DMS 273 (cell line): ENCODE measurements at regions not wholly inside any gene's neighbourhood (a gene's known extent, or its start where the extent isn't known, plus 50 kb on each side); places are given as distances from the start of the nearest gene placed in this dataset.
"Not testable (repeated sequence)": the region's sequence is repeated elsewhere in the genome, so short reads cannot be mapped to it uniquely, and the experiment has no call there.

Experiments
- DNase-seq: peaks from one replicate; lab custom pipeline; 2025; ENCODE audit not compliant: unreplicated experiment; lab: John Stamatoyannopoulos, UW

- DNase-seq, result not testable (repeated sequence)
Observed at GRCh38 chr4:10388146-10388545, 69.1 kb downstream of the ZNF518B start.

DNA sequence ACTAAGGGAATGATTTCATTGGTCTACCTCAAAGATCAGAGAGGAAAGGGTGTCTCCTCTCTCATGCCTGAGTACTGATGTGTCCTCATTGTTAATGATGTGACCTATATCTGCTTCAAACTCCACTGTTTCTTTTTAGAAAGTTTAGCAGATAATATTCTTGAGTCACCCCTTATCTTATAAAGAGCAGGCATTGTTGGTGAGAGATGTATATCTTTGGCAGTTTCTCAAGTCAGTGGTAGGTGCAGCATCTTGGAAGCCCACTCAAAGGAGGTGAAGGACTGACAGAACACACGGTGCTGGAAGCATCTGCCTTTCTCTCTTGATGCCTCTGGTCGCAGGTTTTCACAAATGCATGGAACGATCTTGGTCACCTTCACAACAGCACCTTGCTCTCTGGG, 71.2 kb downstream of the ZNF518B start:
- DNase-seq, result no peak

GRCh38 chr4:10384974-10385373, 72.3 kb downstream of the ZNF518B start:
- no peak for DNase-seq

DNA sequence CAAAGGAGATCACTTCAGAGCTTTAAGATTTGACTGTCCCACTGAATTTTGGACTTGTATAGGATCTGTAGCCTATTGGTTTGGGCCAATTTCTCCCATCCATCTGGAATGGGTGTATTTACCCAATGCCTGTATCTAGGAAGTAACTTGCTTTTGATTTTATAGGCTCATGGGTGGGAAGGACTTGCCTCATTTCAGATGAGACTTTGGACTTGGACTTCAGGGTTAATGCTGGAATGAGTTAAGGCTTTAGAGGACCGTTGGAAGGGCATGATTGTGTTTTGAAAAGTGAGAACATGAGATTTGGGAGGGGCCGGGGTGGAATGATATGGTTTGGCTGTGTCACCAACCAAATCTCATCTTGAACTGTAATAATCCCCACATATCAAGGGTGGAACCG, 73.8 kb downstream of the ZNF518B start:
- DNase-seq, result no peak

- DNase-seq, result not testable (repeated sequence)
Observed at GRCh38 chr4:10382171-10382570, 75.1 kb downstream of the ZNF518B start.

DNA sequence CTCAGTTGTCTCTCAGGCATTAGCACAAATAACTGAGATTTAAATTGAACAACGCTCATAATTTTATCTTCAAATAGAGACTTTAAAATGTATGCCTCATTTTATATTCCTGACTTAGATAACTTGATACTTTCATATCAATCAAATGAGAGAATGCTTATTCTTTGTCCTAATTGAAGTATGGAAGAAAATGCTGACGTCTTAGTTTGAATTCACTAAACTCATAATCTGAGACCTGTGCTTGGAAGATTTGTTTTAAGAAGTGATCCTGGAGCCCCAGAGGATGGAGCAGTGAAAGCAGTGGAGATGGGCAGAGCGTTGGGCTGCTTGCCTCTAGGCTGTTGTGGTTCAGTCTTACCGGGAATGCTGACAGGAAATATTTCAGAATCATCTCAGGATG, 76.1 kb downstream of the ZNF518B start:
- DNase-seq, result no peak

DNA sequence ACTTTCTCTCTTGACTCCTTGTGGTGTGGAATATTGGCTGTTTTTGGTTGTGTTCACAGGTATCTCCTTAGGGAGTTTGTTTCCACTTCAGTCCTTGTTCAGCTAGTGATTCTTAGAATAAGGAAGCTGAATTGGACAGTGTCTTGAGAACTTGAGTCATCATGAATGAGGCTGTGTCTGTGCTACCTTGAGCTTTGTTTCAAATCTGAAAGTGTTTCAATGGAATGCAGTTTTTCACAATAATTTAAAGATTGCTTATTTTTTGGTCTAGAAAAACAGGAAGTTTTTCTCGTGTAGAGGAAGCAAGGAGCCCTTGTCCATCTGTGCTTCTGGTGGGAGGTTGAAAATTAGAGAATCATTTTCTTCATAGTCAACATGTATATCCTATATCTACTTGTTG, 76.5 kb downstream of the ZNF518B start:
- DNase-seq, result no peak

- no peak for DNase-seq
Observed at GRCh38 chr4:10371869-10372471, 85.3 kb downstream of the ZNF518B start.

DNA sequence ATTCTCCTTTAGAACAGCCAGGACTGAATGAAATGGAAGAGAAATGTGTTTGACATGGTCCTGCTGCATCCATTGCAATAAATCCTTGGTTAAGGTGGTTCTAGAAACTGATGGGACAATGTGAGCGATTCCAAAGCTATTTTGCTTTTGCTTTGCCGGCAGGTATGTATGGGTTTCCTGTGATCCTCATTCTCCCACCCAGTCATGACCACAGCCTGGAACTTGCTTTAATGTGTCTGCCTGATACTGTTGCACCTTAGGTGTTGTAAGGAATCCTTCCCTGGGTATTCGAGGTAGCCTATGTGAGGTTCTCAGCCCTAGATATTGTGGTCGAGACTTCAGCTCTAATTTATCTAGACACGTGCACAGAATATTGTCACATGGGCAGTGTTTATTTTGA, 86.1 kb downstream of the ZNF518B start:
- DNase-seq, result no peak

DNA sequence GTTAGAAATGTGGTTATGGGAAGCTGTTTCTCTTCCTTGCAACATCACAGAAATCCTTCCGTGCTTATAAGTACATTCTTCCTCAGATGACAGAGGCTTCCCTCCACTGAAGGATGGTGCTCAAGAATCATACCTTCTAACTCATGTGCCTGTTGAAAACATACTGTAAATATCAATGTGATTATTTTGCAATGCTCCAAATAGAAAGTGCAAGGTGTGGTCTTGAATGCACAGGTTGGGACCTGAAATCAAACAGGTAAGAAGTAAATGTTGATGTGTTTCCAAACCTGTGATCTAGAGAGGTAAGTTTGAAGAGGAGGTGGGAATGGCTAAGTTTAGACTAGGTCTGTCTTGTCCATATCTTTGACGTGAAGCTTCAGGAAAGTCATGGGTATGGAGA, 87.7 kb downstream of the ZNF518B start:
- no peak for DNase-seq

DNA sequence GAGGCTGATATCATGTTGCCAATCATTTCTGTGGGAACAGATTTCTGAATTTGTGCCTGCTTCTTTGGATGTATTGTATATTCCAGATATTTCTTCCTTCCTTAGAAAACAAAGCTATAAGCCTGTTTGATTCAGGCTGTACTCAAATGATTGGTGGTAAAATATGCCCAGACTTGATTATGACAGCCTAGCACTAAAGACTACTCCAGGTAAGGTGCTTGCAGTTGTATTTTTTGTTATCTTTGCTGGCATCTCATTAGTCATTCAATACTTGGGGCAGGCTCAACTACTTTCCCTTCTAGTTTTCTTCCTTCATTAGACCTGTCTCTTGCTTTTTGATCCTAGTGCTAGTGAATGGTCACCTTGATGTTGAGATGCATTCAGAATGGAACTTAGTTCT, 90.6 kb downstream of the ZNF518B start:
- DNase-seq, result no peak

DNA sequence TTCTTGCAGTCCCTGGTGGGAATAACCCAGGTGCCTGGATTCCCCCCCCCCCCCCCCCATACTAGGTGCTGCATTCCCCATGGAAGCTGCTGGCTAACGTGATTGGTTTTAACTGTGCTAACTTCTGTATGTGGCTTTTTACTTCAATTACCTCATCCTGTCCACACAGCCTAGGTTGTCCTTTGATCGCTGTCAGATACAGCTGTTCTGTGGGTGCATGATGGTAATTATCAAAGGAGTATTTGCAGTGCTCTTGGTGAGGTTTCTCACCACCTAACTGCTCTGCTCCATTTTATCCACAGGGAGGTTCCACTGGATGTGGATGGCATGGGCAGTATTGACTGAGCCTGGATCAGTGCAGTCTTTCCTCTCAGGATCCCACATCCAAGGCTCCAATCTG, 93.0 kb downstream of the ZNF518B start:
- DNase-seq, result no peak

DNA sequence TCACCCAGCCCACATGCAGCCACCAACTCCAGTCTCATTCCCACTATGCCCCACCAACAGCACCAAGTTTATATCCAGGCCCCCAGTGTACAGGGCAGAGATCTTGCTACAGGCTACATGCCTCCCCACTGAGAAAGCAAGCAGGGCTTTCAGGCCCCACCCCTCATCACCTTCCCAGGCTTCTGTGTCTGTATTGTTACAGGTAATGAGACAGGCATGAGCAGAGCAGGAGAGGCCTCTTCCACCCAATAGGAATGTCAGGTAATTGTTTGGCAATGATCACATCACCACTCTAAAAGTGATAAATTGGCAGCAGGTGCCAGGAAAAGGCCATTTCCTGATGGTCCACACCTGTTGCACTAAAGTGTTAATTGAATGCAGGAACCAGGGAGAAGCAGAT, 102.5 kb downstream of the ZNF518B start:
- no peak for DNase-seq

- no peak for DNase-seq
Observed at GRCh38 chr4:10354225-10354624, 103.0 kb downstream of the ZNF518B start.

DNA sequence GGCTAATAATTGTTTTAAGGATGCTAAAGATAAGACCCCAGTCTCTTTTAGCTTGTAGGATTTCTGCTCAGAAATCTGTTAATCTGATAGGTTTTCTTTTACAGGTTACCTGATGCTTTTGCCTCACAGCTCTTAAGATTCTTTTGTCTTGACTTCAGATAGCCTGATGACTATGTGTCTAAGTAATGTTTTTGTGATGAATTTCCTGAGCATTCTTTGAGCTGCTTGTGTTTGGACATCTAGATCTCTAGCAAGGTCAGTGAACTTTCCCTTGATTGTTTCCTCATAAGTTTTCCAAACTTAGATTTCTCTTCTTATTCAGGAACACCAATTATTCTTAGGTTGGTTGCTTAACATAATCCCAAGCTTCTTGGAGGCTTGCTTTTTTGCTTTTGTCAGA, 104.1 kb downstream of the ZNF518B start:
- no peak for DNase-seq

DNA sequence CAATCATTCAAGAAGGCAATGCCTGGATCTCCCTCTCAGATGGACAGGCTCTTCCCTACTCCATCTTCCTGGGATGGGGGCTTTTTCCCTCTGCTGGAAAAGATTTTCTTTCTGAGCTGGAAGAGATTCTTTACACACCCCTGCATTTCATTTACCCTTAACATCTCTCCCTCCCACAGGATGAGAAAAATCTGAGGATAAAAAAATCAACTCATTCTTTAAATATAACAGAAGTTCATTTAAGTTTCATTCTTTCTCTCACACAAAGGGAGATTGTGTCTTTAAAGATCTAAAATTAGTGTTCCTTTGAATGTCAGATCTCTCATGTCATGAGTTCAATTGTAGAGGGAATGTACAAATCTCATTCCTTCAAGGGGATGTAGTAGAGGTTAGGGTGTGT, 109.0 kb downstream of the ZNF518B start:
- DNase-seq, result no peak

DNA sequence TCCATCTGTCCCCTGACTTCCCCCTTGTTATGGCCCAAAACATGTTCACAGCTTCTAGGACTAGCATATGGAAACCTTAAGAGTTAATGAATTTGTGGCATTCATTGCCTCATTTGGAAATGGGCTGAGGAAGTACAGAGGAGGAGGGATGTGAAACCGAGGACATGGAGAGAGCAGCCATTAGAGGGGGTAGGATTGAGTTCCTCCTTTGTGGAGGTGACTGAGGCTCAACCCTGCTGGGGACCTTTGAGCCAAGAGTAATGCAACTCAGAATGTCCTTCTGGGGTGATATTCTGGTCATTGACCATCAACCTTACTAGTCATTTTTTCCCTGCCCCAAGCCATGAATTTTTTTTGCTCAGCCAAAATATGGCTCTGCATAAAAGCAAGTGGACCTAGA, 109.4 kb downstream of the ZNF518B start:
- DNase-seq, result no peak

DNA sequence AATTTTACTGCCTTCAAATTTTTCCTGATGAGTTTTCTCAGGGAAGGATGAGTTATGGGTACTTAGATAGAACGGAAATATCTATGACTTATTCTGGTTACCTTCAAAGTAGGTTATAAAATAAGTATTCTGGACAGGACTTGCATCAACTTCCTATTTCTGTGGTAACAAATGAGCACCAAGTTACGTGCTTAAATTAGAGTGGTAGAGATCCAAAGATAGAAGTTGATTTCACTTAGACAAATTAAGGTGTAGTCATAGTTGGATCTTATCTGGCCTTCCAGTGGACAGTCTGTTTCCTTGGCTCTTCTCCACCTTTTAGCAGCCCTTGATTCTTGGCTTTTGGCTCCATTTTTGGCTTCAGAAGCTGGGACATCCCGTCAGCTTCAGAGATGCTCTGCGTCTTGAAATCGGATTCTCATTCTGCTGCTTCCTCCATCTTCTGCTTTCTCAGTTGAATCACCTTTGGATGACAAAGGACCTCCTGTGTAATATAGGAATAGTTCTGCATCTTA, 109.9 kb downstream of the ZNF518B start:
- no peak for DNase-seq

DNA sequence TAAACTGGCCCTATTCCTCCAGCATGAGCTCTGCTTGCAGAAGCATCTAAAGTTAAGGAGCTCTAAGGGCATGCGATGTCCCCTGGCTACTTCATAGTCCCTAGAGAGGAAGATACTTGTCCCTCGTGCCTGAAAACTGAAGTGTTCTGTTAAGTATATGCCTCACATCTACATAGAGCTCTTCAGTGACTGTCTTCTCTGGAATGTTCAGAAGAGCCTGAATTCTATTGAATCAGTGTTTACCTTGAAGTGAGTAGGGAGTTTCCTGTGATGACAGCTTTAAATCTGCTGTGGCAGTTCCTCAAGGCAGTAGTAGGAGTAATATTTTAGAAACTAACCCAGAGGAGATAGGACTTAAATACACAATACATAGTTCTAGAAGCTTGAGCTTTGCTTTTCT, 111.2 kb downstream of the ZNF518B start:
- no peak for DNase-seq

- DNase-seq, result no peak
Observed at GRCh38 chr4:10345381-10345784, 111.8 kb downstream of the ZNF518B start.

DNA sequence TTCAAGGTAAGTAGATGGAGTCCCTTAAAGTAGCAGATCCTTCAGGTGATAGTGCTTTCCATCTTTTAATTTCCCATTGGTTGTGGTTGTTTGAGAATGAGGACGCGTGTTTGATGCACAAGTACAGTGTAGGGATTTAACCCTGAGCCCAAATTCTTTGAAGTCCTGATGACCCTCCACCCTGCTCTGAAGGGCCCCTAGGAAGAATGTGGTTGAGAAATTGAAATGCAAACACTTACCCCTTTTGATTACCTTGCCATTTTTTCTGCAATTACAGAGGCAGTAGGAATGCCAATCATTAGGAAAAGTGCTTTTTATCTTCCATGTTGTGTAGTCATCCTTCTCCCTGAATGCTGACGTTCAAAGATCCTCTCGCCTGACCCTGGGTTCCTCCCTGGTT, 112.4 kb downstream of the ZNF518B start:
- DNase-seq, result no peak

DNA sequence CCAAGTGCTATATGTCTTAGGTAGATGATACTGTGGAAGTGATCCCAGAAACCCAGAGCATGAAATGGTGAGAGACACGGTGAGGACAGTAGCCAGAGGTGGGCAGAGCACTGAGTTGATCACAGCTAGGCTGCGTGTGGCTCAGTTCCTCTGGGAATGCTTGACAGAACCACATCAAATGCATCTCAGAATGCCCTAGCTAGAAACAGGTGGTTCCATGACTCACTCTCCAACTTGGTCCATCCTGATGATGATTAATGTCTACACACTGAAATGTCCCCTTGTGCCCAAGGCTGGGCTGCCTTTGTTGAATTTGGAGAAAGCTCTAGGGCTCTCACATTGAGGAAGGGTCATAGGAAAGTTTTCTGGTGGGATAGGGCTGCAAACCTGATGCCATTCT, 113.6 kb downstream of the ZNF518B start:
- no peak for DNase-seq

- no peak for DNase-seq
Observed at GRCh38 chr4:10342866-10343265, 114.4 kb downstream of the ZNF518B start.
